HEK293 (cell line): ENCODE measurements at regions not wholly inside any gene's neighbourhood (a gene's known extent, or its start where the extent isn't known, plus 50 kb on each side); places are given as distances from the start of the nearest gene placed in this dataset.

Experiments used
- BCL11A ChIP-seq: fragments of 450-650 bp; formaldehyde crosslinking; IDR thresholded peaks from 2 replicates; pipeline ENCODE4 v1.5.1; 2016; ENCODE audit warnings: low read depth, missing biosample characterization, missing genetic modification characterization
- HOXD13 ChIP-seq: sonication (generic); formaldehyde crosslinking; IDR thresholded peaks from 2 replicates; pipeline ENCODE4 v1.8.0; 2022; ENCODE audit warnings: missing genetic modification reagents, borderline replicate concordance
- IKZF3 ChIP-seq: fragments of 450-650 bp; IDR thresholded peaks from 2 replicates; pipeline ENCODE4 v1.5.0; 2018; ENCODE audit warnings: missing biosample characterization, mild to moderate bottlenecking, missing genetic modification characterization, moderate library complexity
- KLF8 ChIP-seq: fragments of 450-650 bp; formaldehyde crosslinking; IDR thresholded peaks from 2 replicates; pipeline ENCODE4 v1.5.1; 2016; ENCODE audit warnings: missing biosample characterization, missing genetic modification characterization
- SETDB1 ChIP-seq: IDR thresholded peaks from one replicate; pipeline ENCODE4 v1.6.1; 2017; ENCODE audit warnings: mild to moderate bottlenecking, low read length, moderate library complexity, mixed read lengths; ENCODE audit not compliant: insufficient read length
- ZBTB11 ChIP-seq: fragments of 450-650 bp; formaldehyde crosslinking; conservative IDR thresholded peaks from 2 replicates; pipeline ENCODE4 v1.5.1; 2016; ENCODE audit warnings: low read depth, missing biosample characterization, missing genetic modification characterization
- ZBTB21 ChIP-seq: fragments of 450-650 bp; formaldehyde crosslinking; IDR thresholded peaks from 2 replicates; pipeline ENCODE4 v1.5.1; 2017; ENCODE audit warnings: missing biosample characterization, missing genetic modification characterization
- ZBTB6 ChIP-seq: fragments of 450-650 bp; formaldehyde crosslinking; IDR thresholded peaks from 2 replicates; pipeline ENCODE4 v1.5.1; 2017; ENCODE audit warnings: missing biosample characterization, missing genetic modification characterization
- ZBTB8A ChIP-seq: fragments of 450-650 bp; formaldehyde crosslinking; IDR thresholded peaks from 2 replicates; pipeline ENCODE4 v1.5.1; 2016; ENCODE audit warnings: missing biosample characterization, missing genetic modification characterization
- ZNF10 ChIP-seq: fragments of 450-650 bp; formaldehyde crosslinking; IDR thresholded peaks from 2 replicates; pipeline ENCODE4 v1.5.1; 2017; ENCODE audit warnings: missing biosample characterization, missing genetic modification characterization
- ZNF114 ChIP-seq: fragments of 450-650 bp; formaldehyde crosslinking; IDR thresholded peaks from 2 replicates; pipeline ENCODE4 v1.5.0; 2017; ENCODE audit warnings: missing biosample characterization, missing genetic modification characterization
- ZNF121 ChIP-seq: fragments of 450-650 bp; formaldehyde crosslinking; IDR thresholded peaks from 2 replicates; pipeline ENCODE4 v1.5.1; 2016; ENCODE audit warnings: missing biosample characterization, missing genetic modification characterization
- ZNF157 ChIP-seq: fragments of 450-650 bp; formaldehyde crosslinking; IDR thresholded peaks from 2 replicates; pipeline ENCODE4 v1.5.1; 2016; ENCODE audit warnings: missing biosample characterization, missing genetic modification characterization
- ZNF174 ChIP-seq: fragments of 450-650 bp; formaldehyde crosslinking; IDR thresholded peaks from 2 replicates; pipeline ENCODE4 v1.5.0; 2017; ENCODE audit warnings: missing biosample characterization, mild to moderate bottlenecking, missing genetic modification characterization
- ZNF19 ChIP-seq: fragments of 450-650 bp; formaldehyde crosslinking; IDR thresholded peaks from 2 replicates; pipeline ENCODE4; 2016; ENCODE audit warnings: missing biosample characterization, missing genetic modification characterization, low read depth
- ZNF2 ChIP-seq: fragments of 450-650 bp; formaldehyde crosslinking; IDR thresholded peaks from 2 replicates; pipeline ENCODE4 v1.5.1; 2016; ENCODE audit warnings: missing biosample characterization, missing genetic modification characterization
- ZNF311 ChIP-seq: fragments of 450-650 bp; formaldehyde crosslinking; IDR thresholded peaks from 2 replicates; pipeline ENCODE4 v1.5.1; 2017; ENCODE audit warnings: missing biosample characterization, missing genetic modification characterization, borderline replicate concordance
- ZNF398 ChIP-seq: fragments of 450-650 bp; formaldehyde crosslinking; IDR thresholded peaks from 2 replicates; pipeline ENCODE4 v1.5.1; 2017; ENCODE audit warnings: missing biosample characterization, missing genetic modification characterization
- ZNF423 ChIP-seq: fragments of 450-650 bp; formaldehyde crosslinking; IDR thresholded peaks from 2 replicates; pipeline ENCODE4 v1.5.1; 2016; ENCODE audit warnings: missing biosample characterization, missing genetic modification characterization
- ZNF449 ChIP-seq: fragments of 450-650 bp; formaldehyde crosslinking; IDR thresholded peaks from 2 replicates; pipeline ENCODE4 v1.5.1; 2017; ENCODE audit warnings: missing biosample characterization, mild to moderate bottlenecking, missing genetic modification characterization, moderate library complexity
- ZNF501 ChIP-seq: fragments of 450-650 bp; formaldehyde crosslinking; IDR thresholded peaks from 2 replicates; pipeline ENCODE4 v1.5.1; 2016; ENCODE audit warnings: missing biosample characterization, missing genetic modification characterization
- ZNF555 ChIP-seq: fragments of 450-650 bp; formaldehyde crosslinking; conservative IDR thresholded peaks from 2 replicates; pipeline ENCODE4 v1.5.1; 2017; ENCODE audit warnings: missing biosample characterization, mild to moderate bottlenecking, missing genetic modification characterization, inconsistent platforms
- ZNF624 ChIP-seq: fragments of 450-650 bp; formaldehyde crosslinking; IDR thresholded peaks from 2 replicates; pipeline ENCODE4 v1.5.1; 2017; ENCODE audit warnings: missing biosample characterization, missing genetic modification characterization
- ZNF707 ChIP-seq: fragments of 450-650 bp; formaldehyde crosslinking; IDR thresholded peaks from 2 replicates; pipeline ENCODE4 v1.5.1; 2016; ENCODE audit warnings: missing biosample characterization, missing genetic modification characterization
- ZNF791 ChIP-seq: fragments of 450-650 bp; formaldehyde crosslinking; IDR thresholded peaks from 2 replicates; pipeline ENCODE4 v1.5.1; 2016; ENCODE audit warnings: missing biosample characterization, missing genetic modification characterization
- ZXDB ChIP-seq: fragments of 450-650 bp; formaldehyde crosslinking; IDR thresholded peaks from 2 replicates; pipeline ENCODE4 v1.5.1; 2016; ENCODE audit warnings: missing biosample characterization, missing genetic modification characterization
- TF ChIP-seq, protein P1 (sequence below): fragments of 450-650 bp; formaldehyde crosslinking; IDR thresholded peaks from 2 replicates; pipeline ENCODE4 v1.5.1; 2016; ENCODE audit warnings: missing biosample characterization, missing genetic modification characterization
- TF ChIP-seq, protein P2 (sequence below): fragments of 450-650 bp; formaldehyde crosslinking; IDR thresholded peaks from 2 replicates; pipeline ENCODE4 v1.5.1; 2016; ENCODE audit warnings: missing biosample characterization, missing genetic modification characterization

- TF ChIP-seq ZNF449 (tag by site-specific recombination) (peak; percentile 58; the same call in 1 of the 2 replicates), ZBTB21 (tag by site-specific recombination) (0 out of 2 replicates have a peak, but pooled peaks have one; percentile 32), ZNF707 (tag by site-specific recombination) (no peak), KLF8 (tag by site-specific recombination) (peak; percentile 48; the same call in 1 of the 2 replicates), IKZF3 (tag by site-specific recombination) (no peak), ZNF2 (tag by site-specific recombination) (peak; percentile 72), ZNF10 (tag by site-specific recombination) (no peak; the same call in 1 of the 2 replicates), ZNF791 (tag by site-specific recombination) (no peak), ZNF398 (tag by site-specific recombination) (peak; percentile 38; the same call in 1 of the 2 replicates), ZNF501 (peak; percentile 82), ZNF121 (tag by site-specific recombination) (no peak), ZNF174 (tag by site-specific recombination) (0 out of 2 replicates have a peak, but pooled peaks have one; percentile 90), SETDB1 (no peak), ZBTB6 (tag by site-specific recombination) (peak; percentile 67; the same call in 1 of the 2 replicates), ZNF114 (tag by site-specific recombination) (no peak), ZBTB11 (peak; percentile 11), ZNF423 (0 out of 2 replicates have a peak, but pooled peaks have one; percentile 29), ZBTB8A (tag by site-specific recombination) (peak; percentile 93), HOXD13 (CRISPR knock-in tag) (no peak), BCL11A (tag by site-specific recombination) (no peak), ZXDB (tag by site-specific recombination) (peak; percentile 60), ZNF624 (no peak), ZNF157 (tag by site-specific recombination) (no peak), ZNF311 (tag by site-specific recombination) (no peak), ZNF19 (no peak), ZNF555 (tag by site-specific recombination) (no peak)
- TF ChIP-seq, protein P1, sequence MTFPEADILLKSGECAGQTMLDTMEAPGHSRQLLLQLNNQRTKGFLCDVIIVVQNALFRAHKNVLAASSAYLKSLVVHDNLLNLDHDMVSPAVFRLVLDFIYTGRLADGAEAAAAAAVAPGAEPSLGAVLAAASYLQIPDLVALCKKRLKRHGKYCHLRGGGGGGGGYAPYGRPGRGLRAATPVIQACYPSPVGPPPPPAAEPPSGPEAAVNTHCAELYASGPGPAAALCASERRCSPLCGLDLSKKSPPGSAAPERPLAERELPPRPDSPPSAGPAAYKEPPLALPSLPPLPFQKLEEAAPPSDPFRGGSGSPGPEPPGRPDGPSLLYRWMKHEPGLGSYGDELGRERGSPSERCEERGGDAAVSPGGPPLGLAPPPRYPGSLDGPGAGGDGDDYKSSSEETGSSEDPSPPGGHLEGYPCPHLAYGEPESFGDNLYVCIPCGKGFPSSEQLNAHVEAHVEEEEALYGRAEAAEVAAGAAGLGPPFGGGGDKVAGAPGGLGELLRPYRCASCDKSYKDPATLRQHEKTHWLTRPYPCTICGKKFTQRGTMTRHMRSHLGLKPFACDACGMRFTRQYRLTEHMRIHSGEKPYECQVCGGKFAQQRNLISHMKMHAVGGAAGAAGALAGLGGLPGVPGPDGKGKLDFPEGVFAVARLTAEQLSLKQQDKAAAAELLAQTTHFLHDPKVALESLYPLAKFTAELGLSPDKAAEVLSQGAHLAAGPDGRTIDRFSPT (tag by site-specific recombination), result no peak
- TF ChIP-seq, protein P2, sequence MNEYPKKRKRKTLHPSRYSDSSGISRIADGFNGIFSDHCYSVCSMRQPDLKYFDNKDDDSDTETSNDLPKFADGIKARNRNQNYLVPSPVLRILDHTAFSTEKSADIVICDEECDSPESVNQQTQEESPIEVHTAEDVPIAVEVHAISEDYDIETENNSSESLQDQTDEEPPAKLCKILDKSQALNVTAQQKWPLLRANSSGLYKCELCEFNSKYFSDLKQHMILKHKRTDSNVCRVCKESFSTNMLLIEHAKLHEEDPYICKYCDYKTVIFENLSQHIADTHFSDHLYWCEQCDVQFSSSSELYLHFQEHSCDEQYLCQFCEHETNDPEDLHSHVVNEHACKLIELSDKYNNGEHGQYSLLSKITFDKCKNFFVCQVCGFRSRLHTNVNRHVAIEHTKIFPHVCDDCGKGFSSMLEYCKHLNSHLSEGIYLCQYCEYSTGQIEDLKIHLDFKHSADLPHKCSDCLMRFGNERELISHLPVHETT (tag by site-specific recombination), result peak; percentile 46; the same call in 1 of the 2 replicates
Measured at GRCh38 chr7:148940702-148941597, 56.9 kb upstream of the EZH2 start (continued).
